GM21367 (cell line): ENCODE measurements at regions not wholly inside any gene's neighbourhood (a gene's known extent, or its start where the extent isn't known, plus 50 kb on each side); places are given as distances from the start of the nearest gene placed in this dataset.
"Not testable (repeated sequence)": the region's sequence is repeated elsewhere in the genome, so short reads cannot be mapped to it uniquely, and the experiment has no call there.

Experiments used
- ATAC-seq: cut with Tn5 transposase; IDR thresholded peaks from one replicate; pipeline ENCODE4 v1.9.1; 2021; ENCODE audit not compliant: unreplicated experiment

DNA sequence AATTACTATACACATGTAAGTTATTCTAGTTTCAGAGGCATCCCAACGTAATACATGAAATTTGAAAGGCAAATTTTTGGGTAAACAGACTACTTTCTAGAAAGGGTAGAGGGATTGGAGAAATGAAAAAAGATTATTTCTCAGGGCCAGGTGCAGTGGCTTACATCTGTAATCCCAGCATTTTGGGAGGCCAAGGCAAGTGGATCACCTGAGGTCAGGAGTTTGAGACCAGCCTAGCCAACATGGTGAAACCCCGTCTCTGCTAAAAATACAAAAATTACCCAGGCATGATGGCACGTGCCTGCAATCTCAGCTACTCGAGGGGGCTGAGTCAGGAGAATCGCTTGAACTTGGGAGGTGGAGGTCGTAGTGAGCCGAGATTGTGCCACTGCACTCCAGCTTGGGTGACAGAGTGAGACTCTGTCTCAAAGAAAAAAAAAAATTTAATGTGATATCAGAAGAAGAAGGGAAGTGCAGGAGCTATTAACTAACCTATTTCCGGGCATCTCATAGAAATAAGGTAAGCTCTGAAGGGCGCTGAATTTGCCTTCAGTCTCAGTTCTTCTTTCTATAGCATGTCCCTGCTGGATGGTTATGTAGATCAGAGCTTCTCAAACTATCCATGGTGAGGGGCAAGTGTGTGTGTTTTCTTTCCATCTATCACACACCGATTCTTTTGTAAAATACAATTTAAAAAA is 100.3 kb upstream of the MTHFD1L start:
- ATAC-seq = peak; percentile 87

DNA sequence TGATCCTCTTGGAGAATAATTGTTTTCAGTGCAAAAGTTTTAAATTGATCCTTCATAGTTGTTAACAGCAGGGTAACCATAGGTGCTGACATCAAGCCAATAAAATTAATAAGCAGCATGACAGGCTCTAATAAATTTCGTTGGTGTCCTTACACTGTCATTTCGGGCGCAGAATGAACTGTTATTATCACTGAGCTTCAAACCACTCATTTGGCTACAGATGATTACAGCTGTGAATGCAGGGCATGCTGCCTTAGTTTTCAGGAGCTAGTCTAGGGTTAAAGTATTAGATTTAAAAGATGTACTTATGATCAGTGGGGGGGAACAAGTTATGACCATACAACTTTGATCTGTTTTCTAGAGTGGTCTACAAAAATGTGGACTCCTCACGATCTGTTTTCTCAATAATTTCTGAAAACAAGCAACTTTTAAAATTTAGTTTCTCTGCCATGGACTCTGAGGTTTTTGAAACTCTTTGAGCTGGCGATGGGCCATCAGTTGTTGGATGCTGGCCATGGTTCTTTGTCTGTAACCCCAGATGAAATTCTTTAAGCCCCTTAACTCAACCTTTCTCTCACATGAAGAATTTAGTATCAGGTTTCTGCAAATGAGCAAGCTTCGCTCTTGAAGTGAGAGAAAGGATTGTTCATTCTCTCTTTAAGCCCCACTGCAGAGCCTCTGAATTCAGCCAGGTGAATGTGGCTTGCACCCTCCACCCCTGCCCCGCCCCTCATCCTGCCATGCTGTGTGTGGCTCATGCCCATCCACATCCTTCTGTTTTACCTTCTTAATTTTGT is 99.1 kb upstream of the MTHFD1L start:
- ATAC-seq = no peak

DNA sequence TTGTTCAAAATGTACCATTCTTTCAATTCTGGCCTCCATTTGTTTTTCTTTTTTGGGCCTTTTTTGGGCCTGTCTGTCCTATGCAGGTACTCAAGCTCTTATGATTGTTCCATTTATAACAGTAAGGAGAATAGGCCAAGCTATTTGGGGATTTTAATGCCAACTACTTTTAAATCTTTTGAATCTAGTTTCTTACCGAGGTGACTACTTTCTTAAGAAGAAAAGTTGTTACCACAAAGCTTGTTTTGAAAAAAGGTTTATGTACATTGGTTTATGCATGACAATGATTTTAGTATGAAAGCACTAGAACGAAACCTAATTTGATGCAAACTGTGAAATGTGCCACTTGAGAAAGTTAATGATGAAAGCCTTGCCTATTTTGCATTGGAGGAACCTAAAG is 98.3 kb upstream of the MTHFD1L start:
- ATAC-seq = no peak

DNA sequence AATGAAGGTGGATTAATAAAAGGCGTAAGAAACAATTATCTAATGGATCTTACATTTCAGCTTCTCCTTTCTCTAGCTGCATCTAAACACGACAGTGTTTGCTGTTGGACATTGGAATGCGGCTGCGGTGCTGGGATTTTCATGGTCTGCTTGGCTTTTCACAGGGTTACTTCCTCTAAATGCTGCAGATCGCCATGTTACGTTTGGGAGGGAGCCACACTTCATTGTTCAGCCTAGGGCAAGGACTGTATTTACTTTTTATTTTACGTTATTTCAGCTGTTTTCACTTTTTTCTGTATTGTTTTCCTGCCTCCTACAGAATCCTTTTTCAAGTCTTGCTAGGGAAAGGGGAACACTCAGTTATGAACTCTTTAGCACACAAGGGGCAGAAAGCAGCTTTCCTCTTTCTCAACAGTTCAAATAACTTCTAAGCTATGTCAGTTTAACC is 97.9 kb upstream of the MTHFD1L start:
- ATAC-seq = no peak

DNA sequence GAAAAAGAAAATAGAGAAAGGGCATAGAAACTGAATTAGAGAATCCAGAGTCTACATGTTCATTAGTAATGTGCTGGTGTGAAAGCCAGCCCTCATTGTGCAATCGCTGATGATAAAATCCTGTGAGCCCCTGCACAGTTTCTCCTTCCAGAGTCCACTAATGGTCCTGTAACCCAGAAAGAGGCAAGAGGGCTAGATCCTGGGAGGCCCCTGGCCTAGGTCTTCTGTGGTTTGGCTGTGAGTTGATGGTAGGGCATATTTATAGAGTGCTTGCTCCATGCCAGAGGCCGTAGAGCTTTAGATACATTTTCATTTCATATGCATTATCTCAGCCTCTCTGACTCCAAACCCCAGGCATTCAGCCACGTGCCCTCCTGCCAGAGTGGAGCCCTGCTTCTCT is 94.9 kb upstream of the MTHFD1L start:
- no peak for ATAC-seq

DNA sequence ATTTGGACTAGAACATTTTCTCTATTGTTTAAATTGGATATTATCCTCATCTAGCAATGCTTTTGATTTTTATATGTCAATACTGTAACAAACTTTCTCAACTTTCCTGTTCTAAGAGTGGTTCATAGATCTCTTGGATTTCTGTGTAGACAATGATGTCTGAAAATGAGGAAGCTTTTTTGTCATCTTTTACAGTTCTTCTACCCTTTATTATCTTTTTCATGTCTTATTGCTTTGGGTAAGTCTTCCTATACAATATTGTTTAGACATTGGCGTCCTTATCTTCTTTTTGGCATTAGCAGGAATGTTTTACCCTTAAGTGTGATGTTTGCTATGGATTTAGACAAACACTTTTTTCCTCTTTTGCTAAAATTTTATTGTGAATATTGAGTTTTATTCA is 91.5 kb upstream of the MTHFD1L start:
- no peak for ATAC-seq

DNA sequence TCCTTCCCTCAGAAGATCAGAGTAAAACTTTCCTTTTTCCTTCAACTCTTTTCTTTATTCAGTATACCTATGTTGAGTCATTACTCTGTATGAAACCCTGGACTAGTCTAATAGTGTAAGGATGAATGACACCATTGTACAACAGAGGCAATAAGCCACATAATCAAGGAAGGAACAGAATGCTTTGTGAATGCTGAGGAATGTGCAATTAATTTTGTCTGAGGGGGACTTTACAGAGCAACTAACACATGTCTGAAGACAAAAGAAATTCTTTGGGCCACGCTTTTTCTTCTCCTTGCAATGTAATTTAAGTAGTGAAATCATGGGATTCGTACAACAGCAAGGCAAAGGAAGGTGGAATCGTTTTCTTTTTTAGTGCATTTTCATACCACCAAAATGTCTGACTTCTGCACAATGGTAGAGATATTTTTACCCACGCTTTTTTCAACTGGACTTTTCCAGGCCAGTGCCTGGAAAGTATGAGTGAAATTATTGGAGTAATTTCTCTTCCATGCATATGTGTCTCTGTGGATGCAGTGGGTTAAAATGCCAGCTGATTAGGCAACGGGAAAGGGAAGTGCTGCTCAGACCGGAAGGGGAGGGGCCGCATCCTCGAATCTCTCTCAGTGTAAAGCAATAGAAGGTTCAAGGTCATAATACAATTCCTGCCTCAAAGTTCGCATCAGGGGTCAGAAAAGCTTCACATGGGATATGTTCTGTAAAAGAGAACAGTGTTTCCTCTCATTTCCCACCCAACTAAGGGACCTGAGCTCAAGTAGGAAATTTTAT is 89.9 kb upstream of the MTHFD1L start:
- no peak for ATAC-seq

DNA sequence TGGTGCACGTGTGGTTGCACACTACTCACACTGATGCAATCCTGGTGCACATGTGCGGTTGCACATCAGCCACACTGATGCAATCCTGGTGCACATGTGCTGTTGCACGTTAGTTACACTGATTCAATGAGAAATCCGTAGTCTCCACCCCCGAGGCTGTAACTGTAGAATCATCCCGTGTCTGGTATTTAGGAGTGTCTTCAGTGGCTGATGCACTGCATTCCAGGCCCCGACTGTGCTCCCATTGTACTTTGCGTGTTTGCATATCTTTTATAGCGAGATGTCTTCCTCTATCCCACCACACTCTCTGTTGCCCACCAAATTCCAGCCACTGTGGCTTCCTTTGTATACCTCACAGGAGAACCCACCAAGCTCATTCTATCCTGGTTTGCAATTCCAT is 87.8 kb upstream of the MTHFD1L start:
- ATAC-seq = no peak

DNA sequence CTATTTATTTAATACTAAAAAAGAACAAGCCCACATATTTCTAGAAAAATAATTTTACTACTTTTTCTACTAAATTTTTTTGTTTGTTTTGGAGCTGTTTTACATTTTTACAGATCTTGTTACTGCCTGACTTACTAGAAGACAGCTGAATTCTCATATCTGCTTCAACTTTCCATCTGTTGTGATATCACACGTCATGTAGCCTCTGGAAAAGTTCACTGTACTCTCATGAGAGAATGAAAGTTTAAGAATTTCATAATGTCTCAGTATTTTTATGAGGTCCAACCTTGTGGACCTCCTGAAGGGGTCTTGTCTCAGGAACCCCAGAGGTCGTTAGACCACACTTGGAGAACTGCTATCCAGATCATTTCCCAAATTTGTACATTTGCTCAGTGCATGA is 81.7 kb upstream of the MTHFD1L start:
- no peak for ATAC-seq

DNA sequence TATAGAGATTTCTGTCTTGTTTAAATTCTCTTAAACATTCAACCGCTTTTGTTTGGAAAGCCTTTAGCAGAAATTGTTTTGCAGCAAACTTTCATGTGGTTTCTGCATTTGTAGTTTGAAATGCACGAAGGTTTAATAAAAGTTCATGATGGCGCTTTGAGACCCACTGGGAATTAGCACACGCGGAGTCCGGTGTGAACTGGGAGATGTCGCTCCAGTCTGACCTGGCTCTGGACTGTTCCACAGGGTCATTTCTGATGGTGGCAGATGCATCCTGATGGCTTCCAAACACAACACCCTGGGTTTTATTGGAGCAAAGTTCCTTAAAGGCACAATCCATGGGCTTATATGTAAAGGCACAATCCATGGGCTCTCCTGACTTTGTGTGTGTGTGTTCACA is 78.1 kb upstream of the MTHFD1L start:
- ATAC-seq = no peak

DNA sequence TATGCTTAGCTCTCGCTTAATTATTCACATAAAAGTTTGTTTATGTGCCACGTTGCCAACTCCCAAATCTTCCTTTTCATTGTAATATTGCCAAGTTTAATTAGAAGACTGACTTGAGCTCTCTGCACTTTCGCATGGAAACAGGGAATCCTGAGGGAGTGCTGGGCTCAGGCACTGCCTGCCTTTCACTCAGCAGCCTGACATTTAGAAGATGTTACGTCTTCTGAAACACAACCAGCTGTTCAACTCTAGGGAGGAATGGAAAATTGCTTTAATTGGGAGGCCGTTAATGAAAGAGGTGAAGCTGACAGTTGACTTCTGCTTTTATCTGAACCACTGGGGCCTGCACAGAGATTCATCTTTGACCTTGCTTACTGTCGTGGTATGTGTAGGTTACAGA is 77.4 kb upstream of the MTHFD1L start:
- no peak for ATAC-seq

DNA sequence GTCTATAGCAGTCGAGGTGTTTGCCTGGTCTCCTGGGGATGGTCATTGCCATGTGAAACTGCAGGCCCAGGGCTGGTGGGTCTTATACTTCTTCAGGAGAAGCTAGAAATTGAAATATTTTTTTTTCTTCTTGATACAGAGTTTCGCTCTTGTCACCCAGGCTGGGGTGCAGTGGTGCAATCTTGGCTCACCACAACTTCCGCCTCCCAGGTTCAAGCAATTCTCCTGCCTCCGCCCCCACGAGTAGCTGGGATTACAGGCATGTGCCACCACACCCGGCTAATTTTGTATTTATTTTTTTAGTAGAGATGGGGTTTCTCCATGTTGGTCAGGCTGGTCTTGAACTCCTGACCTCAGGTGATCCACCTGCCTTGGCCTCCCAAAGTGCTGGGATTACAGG is 75.6 kb upstream of the MTHFD1L start:
- not testable (repeated sequence) for ATAC-seq

DNA sequence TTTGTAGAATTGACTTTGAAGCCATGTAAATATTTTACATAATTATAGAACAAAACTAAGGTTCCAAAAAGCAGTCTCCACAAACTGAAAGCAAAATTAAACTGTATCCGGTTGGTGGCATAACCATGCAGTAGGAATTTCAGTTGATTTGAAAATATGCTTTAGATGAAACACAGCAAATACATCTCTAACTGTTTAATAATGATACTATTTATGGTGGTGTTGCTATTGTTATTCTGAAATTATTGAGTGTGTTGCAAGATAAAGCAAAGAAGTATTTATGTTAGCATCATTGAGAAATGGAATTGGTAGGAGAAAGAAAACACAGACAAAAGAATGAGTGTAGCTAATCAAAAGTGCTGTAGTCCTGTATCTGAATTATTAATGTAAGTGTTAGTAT is 73.8 kb upstream of the MTHFD1L start:
- ATAC-seq = no peak

DNA sequence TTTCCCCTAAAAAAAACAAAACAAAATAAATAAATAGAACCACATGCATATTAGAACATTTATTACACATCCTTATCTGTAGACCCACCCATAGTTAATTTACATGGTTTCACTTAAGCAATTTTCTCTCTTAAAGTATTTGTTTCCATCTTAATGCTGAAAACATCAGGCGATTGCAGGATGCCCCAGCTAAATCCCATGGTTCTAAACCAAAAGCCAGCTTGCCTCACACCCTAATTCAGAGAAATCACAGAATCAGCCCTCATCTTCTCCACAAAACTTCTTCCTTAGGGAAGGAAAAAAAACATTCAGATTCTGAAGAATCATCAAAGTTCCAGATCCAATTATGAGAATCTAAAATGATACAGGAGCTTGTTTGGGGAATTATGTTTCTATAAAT is 67.6 kb upstream of the MTHFD1L start:
- ATAC-seq = no peak

DNA sequence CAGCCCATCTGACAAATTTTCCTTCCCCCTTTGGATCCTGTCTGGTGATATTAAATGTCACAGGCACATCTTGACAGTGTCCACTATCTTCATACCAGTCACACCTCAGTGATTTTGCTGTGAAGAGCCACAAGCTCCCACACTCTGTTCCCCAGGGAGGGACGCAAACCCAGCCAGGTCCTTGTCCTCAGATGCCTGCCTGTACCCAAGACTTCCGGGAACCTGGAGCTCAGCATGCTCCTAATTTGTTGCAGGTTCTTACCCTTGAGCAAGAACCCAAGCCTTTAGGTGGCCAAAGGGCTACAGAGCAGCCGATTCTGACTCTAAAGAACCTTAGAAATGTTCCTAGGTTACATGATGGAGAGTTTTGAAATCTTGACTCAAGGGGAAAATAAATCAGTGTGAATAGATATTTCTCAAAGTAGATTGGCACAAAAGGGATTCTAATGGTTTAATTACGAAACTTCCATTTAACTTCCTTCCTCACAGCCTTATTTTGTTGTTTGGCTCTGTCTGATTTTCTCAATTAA is 66.2 kb upstream of the MTHFD1L start:
- ATAC-seq = no peak

DNA sequence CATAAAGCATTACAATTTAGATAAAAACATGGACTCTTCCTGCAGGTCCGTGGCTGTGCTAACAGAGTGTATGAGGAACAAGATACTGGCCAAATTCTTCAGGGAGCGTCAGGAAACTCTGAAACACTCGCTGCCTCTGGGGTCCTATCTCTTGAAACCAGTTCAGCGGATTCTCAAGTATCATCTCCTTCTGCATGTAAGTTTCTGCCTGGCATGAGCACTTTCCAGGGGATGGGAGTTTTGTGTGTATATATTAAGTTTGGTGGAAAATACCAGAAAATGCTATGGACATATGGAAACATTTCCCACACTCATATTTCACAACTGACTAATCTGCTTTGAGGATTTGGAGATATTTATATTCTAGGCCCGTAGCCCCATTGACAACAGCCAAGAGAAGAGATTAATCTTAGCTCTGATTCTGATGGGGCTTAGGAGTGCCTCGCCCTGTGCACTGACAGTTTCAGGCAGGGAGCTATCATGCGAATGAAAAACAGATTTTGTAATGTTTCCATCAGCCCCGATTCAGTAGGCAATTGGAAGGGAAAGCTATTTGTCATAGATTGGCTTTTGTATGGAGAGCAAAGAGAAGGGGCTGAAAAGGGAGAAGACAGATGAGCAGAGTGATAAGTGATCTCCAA is 64.7 kb upstream of the MTHFD1L start:
- no peak for ATAC-seq

DNA sequence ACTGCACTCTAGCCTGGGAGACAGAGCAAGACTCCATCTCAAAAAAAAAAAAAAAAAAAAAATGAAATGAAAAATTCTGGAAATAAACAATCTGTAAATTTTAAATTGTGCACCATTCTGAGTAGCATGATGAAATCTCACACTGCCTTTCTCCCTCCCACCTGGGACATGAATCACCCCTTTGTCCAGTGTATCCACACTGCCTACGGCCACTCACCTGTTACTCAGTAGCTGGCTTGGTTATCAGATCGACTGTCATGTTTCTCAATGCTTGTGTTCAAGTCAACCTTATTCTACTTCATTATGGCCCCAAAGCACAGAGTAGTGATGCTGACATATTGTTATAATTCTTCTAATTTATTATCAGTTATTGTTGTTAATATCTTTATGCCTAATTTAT is 58.7 kb upstream of the MTHFD1L start:
- ATAC-seq = no peak

DNA sequence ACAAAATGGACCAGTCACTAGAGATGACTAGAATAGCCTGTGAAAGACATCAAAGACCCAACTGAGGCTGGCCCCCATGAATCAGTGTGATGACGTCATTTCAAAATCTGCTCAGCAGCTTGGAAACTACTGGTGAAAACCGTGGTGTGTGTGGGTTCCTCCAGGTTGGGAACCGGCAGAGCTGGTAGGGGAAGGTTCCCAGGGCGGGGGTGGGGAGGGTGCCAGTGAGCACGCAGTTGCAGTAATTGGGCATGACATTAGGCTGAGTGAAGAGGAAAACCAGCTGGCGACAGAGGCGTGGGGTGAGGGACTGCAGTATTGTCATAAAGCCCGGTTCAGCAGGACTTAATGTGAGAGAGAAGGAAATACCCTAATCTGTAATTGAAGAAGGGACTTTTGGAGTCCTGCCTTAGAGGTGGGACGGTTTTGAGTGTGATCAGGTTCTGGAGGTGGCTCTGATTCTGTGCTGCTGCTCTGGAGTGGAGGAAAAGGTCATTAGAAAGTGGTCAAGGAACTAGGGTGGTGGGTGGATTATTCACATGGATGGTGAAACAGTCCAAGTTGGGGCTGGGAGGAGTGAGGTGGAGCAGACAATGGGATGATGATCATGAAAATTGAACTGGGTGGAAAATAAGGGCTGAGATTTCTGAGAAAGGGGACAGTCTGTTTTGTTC is 52.0 kb upstream of the MTHFD1L start:
- peak; percentile 43 for ATAC-seq

DNA sequence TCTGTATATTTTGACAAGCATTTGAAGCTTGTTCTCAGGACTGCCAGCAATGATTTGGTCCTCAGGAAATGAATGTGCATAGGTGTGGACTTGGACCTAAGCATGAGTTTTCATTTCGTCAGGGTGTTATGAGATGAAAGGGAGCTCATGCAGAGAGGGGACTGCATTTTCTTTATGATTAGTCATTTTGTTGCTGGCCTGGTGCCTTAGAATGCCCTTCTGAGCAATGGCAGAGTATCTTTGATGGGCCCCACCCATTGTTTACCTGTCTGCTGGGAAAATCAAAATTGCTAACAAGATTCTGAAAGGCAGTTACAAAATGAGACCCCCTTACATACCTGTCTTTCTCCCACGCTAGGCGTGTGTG is 51.5 kb upstream of the MTHFD1L start:
- peak; percentile 34 for ATAC-seq
